ENCODE measurements at regions not wholly inside any gene's neighbourhood (a gene's known extent, or its start where the extent isn't known, plus 50 kb on each side); places are given as distances from the start of the nearest gene placed in this dataset.

GRCh38 chr9:83166372-83166771, 103.4 kb upstream of the RASEF start:
- TF ChIP-seq CTCF (conservative IDR thresholded peaks at IDR 0.05; ENCODE audit: low read depth, low read length) = no peak
- TF ChIP-seq EZH2phosphoT487 (IDR thresholded peaks at IDR 0.05; ENCODE audit: borderline replicate concordance, low read length) = no peak
